HG03196 (cell line): ENCODE measurements at regions not wholly inside any gene's neighbourhood (a gene's known extent, or its start where the extent isn't known, plus 50 kb on each side); places are given as distances from the start of the nearest gene placed in this dataset.

Experiments
- ATAC-seq: cut with Tn5 transposase; IDR thresholded peaks from one replicate; pipeline ENCODE4 v1.9.1; 2021; ENCODE audit not compliant: unreplicated experiment

DNA sequence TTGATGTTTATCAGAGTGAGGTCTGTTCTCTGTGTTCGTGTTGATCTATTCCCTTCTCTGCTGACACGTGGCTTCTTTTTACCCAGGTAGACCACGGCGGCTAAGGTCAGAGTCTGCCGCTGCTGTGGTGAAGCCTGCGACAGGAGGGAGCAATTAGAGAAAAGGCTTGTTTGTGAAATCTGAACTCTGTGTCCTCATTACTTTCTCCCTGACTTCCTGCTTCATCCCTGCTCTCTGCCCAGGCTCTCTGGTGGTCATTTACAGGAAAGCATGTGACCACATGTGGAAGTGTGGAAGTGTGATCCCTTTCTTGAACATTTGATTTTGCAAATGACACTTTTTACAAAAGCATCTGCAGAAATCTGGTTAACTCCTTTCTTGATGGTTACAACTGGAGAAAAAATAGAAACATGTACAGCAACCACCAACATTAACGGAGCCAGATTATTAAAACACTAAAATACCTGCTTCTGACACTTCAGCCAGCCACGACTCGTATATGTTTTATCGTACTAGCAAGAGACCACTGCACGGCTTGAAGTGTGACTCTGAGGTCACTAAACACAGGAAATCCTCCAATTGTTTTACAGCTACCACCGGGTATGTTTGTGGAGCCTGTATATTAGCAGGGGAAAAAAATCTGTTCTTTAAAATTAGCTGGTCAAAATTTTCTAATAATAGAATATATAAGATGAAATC is 388.6 kb upstream of the TMPO start:
- no peak for ATAC-seq

DNA sequence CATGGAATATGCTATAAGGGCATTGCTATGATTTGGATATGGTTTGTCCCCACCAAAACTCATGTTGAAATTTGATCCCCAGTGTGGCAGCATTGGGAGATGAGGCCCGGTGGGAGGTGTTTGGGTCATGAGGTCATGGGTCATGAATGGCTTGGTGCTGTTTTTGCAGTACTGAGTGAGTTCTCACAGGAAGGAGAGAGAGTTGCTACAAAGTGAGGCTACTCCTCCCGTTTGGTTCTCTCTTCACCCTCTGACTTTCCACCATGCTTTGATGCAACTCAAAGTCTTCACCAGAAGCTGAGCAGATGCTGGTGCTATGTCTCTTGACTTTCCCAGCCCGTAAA is 388.1 kb upstream of the TMPO start:
- no peak for ATAC-seq

DNA sequence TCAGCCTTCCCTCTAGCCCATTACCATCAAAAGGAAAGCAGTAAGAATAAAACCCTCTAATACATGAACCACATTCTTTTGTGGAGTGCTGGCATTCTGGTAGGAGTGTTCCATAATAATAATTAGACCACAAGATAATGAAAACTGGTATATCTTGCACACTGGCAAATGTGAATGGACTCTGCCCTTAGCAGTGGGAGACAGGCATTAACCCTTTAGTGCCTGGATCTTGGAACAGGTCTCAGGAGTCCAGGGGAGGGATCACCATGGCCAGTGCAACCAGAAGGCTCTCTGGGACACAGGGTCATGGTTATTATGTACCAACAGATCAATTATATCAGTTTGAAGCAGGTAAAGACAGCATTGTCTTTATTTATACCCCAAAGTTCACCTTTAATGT is 387.5 kb upstream of the TMPO start:
- ATAC-seq = no peak

DNA sequence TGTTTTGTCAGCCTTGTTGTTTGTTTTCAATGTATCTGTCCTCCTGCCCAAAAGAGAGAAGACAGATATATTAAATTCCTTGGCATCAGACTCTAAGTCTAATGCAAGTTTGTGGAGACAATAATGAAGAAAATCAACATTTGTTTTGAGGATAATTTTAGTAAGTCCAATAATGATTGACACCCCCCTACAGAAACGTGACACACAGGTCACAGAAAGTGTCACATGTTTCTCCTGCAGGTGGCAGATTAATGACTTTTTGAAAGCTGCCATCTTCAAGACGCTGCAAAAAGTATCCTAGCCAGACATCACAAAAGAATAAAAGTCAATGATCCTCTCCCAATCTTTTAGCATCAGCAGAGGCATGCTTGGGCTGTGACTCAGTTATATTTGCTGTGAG is 378.8 kb upstream of the TMPO start:
- ATAC-seq = no peak

DNA sequence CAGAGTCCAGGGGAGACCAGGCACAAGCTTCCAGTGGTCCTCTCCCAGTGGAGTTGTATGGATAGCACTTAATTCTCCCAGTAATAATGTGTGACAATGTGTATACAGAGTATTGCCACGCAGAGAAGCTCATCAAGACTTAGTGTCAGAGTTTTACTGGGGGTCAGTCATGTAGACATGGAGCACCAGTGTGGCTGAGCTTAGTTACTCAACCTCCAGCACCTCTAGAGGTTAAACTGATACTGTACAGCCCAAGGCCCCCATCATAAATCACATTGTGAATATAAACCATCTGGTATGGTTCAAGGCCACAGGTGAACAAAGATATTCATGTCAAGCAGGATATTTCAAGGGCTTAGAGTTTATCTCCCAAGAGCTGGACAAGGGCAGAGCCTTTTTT is 378.1 kb upstream of the TMPO start:
- ATAC-seq = no peak

DNA sequence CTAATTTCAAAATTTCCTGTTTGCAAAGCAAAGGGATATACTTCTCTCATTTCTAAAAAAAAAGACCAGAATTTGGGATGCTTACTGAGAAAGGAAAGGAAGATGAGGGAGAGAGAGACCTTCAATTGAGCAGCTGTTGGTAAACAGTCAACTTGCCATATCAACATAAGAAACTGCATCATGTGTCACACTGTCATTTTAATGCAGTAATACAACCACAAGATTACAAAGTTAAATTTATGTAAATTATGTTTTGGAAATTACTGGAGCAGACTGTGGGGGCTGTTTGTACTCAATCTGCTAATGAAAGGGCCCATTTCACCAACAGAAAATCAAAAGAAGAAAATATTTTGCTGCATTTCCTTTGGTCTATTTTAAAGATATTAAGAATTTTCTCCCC is 370.4 kb upstream of the TMPO start:
- ATAC-seq = no peak

DNA sequence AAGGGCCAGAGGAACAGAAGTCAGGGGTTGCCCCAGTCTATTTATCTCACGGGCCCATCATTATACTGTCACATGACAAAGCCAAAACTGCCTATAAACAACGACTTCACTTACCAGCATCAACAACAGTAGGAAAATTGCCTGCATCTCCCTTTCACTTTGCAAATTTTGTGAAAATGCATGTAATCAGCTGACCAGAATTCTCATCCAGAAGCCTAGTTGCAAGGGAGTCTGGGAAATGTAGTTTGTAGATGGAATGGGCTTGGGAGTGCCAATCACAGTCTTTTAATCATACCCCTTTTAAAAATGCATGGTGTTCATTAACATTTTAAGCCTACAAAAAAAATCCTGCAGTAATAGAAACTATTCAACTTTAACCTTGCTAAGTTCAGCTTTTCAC is 369.3 kb upstream of the TMPO start:
- ATAC-seq = no peak

DNA sequence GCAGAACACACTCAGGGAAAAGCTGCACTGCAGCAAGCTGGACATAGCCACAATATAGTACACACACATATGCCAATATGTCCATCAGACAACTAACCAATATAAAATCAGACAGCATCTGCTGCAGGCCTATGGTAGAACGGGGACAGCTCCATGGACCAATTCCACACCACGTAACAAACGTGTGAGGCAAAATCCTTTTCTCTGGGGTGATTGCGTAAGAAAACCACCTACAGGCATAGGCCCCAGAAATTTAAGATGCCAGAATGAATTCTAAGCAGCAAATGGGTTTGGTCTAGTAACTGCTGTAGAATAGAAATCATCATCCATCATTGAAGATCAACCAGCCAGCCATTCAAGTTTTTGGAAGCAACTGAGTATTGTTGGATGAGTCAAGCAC is 368.9 kb upstream of the TMPO start:
- no peak for ATAC-seq

DNA sequence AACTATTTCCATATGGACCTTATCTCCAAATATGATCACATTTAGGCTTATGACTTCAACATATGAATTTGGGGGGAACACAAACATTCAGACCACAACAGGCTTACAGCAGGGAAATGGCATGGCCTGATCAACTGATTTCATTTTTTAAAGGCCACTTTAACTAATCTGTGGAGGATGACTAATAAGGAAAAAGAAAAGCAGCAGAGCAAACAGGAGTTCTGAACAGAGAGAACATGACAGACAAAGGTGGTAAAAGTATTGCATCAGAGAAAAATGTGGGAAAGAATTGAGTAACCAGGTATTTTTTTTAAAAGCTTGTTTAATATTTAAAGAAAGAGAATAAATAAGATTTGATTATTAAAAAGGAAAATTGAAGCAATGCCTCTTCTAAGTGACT is 366.1 kb upstream of the TMPO start:
- peak; percentile 75 for ATAC-seq

DNA sequence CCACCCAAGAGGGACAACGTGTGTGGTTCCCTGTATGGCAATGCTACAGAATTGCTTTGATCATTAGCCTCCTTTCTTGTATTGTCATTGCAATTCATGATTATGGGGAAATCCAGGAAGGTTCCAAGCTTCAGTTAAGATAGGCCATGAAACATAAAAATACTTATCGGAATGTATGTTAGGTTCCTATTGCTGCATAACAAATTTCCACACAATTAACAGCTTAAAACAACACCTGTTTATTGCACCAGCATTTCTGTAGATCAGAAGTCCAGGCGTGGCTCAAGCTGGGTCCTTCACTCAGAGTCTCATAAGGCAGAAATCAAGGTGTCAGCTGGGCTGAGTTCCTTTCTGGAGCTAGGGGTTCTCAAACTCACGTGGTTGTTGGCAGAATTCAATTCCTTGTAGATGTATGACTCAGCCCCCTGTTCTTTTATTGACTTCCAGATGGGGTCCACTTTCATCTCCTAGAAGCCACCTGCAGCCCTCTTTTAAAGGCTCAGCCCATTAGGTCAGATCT is 365.6 kb upstream of the TMPO start:
- no peak for ATAC-seq

DNA sequence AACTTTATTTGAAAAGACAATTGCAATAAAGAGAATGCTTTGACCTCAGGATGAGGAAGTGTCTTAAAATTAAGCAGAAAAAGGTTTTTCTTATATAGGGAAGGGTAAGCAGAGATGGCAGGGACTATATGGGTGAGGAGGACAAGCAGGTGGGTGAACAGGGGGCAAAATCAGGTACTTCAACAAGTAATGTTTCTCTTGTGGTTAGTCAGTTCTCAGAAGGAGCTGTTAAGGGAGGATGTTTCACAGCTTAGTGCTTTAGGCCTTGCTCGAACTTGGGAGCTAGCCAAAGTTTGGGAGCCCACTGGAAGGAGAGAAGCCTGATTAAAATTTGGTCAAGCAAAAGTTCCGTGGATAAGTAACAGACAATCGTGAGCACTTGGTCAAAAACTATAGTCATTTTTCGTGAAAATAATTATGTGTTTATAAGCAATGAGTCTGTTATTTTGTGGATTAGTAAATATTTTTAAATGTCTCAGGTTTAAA is 364.2 kb upstream of the TMPO start:
- no peak for ATAC-seq

DNA sequence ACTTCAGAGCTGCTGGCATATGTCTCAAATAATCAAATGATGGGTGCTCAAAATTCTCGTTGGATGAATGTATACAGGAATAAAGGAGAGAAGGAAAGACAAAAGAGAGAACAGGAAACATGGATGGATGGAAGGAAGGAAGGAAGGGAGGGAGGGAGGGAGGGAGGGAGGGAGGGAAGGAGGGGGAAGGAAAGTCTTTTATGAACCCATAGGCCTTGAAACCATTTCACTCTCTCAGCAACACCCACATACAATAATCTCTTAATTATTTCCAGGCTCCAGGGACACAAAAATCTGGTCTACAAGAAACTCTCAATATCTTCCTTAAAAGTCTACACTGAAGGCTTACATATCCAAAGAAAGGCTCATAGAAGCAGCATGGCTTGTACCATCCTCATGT is 363.4 kb upstream of the TMPO start:
- ATAC-seq = no peak

DNA sequence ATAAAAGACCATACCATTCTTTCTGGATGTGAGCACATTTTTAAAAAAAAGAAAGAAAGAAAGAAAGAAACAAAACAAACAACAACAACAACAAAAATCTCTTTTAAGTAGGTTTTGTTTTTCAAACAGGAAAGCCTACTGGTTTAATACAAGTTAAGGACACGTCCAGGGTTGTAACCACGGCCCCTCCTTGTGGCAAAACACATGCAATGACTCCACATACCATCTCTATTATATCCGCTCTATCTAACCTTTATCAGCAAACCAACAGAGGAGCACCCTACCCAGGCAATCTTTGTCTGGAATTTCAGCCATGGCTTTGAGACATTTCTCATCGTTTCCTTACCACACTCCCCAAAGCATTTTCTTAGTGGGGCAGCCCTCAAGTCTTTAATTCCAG is 360.5 kb upstream of the TMPO start:
- no peak for ATAC-seq

DNA sequence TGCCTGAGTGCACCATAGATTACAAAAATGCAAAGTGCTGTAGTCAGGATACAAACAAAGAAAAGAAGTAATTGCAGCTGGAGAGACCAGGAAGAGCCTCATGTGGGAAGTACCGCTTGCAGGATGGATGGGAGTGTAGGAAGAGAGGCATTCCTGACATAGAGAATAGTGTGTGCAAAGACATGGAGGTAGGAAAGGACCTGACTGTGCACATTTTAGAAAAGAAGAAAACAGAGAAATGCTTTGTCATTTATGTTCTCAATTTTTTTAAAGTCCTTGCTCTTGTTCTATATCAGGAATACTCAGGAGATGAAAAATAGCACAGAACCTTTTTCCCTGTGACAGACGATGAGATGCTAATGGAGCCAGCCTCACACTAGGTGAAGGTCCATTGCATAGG is 358.7 kb upstream of the TMPO start:
- no peak for ATAC-seq

DNA sequence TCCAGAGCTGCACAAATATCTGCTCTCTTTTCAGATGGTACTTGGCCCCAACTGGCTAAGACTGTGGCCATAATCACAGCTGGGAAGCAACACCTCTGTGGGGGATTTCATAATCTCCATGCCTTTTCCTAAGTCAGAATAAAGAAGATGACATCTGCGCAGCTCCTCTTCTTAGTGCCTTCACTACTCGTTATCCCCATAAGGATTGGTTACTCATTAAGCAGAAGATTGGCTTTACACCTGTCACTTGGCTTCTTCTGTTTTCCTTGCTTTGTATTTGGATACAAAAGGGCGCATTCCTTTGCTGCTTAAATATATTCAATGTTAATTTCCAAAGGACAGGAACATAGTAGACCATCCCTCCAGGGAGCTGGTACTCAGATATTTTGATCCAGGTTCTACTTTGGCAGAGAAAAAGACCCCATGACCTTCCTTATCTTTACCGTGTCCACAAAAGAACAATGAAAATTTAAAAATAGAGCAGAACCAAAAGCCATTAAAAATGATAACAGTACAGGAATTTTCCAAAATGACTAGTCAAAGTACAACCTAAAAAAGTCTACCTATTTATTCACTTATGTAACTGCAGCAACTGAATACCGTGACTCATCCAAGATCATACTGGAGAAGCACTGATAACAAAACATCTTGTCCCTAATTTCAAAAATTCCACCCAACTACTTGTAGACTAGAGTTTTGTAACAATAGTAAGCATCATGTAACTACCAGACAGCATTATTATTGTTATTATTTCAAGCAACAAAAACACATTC is 352.3 kb upstream of the TMPO start:
- ATAC-seq = no peak

DNA sequence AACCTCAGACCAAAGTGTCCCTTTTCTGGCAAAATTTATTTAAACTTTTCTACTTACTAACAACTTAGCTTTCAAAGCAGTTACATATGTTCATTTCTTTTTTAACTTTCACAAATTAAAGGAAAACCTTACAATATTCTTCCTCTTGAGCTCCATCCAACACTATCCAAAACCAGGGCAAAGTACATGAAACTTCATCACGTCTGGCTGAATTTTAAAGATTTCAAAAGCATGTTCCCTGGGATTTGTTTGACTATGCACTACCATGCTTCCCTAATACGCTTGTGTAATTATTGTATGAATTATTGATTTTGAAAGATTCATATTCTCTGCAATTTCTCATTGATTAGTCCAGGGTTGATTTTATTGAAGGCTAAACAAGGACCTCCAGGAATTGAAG is 343.1 kb upstream of the TMPO start:
- ATAC-seq = no peak

DNA sequence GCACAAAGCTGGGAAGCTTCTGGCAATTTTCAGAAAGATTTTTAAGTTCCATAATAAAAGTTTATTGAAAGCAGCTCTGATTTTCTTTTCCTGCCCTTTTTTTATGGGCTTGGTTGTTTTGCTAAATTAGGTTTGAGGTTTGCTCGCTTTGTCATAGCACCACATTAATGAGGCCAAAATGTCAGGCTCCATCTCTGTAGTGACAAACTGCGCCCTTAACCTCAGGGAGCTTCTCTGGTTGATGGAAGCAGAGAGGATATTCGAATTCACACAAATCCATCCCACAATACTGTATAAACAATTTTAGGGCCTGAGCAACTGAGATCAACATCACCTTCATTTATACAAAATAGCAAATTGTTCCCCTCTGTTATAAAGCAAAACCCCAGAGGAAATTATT is 342.6 kb upstream of the TMPO start:
- ATAC-seq = no peak

DNA sequence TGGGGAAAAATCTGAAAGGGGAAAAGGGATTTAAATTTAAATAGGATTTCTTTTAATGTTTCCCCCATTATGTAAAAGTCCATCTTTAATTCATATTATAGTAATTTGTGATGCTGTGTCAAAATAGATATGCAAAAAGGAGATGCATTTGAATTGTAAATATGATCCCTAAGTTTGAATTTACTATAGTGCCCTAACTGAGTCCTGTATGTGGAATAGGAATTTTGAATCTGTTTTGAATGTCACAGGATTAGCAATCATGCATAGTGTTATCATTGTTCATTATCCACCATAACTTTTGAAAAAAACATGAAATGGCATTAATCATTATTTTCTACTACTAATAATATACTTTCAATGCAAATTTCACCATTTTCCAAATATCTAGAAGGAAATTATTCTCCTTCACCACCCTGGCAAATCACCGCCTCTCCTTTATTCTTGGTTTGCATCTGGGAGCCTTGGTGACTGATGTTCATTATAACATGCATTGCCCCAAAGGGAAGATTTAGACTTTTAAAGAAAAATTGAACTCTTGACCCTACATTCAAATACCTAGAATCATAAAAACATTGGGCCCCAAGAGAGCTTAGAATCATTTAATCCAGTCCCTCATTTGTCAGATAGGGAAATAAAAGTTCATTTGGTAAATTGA is 341.5 kb upstream of the TMPO start:
- no peak for ATAC-seq

DNA sequence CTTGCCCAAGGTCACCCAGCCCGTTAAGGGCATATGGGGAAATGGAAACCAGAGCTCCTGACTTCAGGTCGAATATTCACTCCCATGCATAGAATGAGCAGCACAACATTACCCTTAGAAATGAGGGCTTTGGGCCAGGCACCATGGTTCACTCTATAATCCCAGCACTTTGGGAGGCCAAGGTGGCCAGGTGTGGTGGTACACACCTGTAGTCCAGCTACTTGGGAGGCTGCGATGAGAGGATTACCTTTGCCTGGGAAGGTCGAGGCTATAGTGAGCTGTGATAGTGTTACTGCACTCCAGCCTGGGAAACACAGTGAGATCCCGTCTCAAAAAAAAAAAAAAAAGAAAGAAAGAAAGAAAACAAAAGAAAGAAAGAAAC is 341.0 kb upstream of the TMPO start:
- no peak for ATAC-seq

DNA sequence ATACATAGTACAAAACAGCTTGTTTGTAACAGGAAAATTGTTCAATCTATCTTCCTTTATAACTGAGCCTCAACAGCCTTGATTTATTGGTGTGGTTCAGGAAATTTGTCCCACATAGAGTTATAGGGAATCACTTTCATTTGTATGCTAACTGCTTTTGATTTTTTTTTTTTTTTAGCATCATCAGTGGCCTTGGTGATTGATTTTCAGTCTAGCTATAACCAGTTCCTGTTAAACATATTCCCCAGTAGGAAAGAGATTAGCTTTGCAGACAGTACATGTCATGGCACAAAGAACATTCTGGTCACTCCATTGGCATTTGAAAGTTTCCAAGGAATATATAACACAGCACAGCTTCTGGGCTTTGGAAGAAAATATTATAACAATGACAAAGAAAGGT is 337.3 kb upstream of the TMPO start:
- ATAC-seq = no peak

DNA sequence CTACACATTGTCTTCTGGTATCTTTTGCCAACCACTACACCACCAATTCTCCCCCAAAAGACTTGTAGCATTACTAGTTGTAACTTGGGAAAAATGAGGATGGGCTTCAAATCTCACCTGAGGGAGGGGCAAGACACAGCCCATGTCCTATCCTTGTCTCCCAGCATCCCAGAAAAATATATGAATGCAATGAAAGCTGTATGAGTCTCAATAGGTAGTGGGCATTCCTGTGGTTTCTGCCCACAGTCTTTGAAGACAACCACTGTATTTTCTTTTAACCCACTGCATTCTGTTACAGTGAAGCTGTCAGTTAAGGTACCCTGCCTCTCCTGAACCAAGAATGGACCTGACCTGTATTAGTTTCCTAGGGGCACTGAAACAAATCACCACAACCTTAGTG is 336.2 kb upstream of the TMPO start:
- no peak for ATAC-seq

DNA sequence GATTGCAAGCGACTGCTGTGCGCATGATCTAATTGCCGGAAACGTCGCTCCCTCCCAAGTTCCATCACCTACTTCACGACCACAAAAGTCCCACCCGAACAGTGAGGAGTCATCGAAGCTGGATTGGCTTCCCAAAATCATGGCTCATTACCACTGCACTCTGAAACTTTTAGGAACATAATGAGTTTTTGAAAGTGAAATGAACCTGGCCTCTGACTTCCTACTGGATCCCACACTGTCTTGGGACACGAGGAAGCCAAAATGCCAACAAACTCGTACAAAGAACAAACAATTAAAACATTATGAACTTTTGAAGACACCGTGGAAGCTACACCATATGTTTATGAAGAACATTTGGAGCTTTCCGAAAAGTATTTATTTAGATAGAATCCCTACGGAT is 334.8 kb upstream of the TMPO start:
- no peak for ATAC-seq
